ENCODE measurements at regions not wholly inside any gene's neighbourhood (a gene's known extent, or its start where the extent isn't known, plus 50 kb on each side); places are given as distances from the start of the nearest gene placed in this dataset.
"Not testable (repeated sequence)": the region's sequence is repeated elsewhere in the genome, so short reads cannot be mapped to it uniquely, and the experiment has no call there.

DNA sequence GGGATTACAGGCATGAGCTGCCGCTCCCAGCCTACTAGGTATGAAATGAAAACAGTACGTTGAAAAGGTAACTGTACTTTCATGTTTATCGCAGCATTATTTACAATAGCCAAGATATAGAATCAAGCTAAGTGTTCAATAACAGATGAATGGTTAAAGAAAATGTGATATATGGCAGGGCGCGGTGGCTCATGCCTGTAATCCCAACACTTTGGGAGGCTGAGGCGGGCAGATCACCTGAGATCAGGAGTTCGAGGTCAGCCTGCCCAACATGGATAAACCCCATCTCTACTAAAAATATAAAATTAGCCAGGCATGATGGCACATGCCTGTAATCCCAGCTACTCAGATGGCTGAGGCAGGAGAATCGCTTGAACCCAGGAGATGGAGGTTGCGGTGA is 96.3 kb upstream of the UBASH3B start:
- TF ChIP-seq EZH2phosphoT487, EZH2 (IDR thresholded peaks at IDR 0.05): not testable (repeated sequence)
- TF ChIP-seq, protein P1, sequence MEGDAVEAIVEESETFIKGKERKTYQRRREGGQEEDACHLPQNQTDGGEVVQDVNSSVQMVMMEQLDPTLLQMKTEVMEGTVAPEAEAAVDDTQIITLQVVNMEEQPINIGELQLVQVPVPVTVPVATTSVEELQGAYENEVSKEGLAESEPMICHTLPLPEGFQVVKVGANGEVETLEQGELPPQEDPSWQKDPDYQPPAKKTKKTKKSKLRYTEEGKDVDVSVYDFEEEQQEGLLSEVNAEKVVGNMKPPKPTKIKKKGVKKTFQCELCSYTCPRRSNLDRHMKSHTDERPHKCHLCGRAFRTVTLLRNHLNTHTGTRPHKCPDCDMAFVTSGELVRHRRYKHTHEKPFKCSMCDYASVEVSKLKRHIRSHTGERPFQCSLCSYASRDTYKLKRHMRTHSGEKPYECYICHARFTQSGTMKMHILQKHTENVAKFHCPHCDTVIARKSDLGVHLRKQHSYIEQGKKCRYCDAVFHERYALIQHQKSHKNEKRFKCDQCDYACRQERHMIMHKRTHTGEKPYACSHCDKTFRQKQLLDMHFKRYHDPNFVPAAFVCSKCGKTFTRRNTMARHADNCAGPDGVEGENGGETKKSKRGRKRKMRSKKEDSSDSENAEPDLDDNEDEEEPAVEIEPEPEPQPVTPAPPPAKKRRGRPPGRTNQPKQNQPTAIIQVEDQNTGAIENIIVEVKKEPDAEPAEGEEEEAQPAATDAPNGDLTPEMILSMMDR (IDR thresholded peaks at IDR 0.05), result not testable (repeated sequence)
